Tongue (tissue), 1 donor: ENCODE measurements at regions not wholly inside any gene's neighbourhood (a gene's known extent, or its start where the extent isn't known, plus 50 kb on each side); places are given as distances from the start of the nearest gene placed in this dataset.

Source experiments
- DNase-seq: peaks from one replicate; pipeline ENCODE4 v3.0.0-alpha.2; 2015

GRCh38 chr14:100439781-100440180, 116.6 kb downstream of the SLC25A47 start:
- no peak for DNase-seq

- peak; percentile 86 for DNase-seq
Observed at GRCh38 chr14:100440207-100440631, 117.1 kb downstream of the SLC25A47 start.

GRCh38 chr14:100440758-100441203, 117.6 kb downstream of the SLC25A47 start:
- DNase-seq: no peak

GRCh38 chr14:100441271-100441947, 118.3 kb downstream of the SLC25A47 start:
- no peak for DNase-seq

GRCh38 chr14:100442036-100442435, 118.9 kb downstream of the SLC25A47 start:
- no peak for DNase-seq

GRCh38 chr14:100442498-100443490, 119.7 kb downstream of the SLC25A47 start:
- DNase-seq: peak; percentile 45

GRCh38 chr14:100443603-100444002, 120.5 kb downstream of the SLC25A47 start:
- no peak for DNase-seq

- no peak for DNase-seq
Observed at GRCh38 chr14:100445436-100446088, 122.4 kb downstream of the SLC25A47 start.

GRCh38 chr14:100446572-100446971, 123.4 kb downstream of the SLC25A47 start:
- peak; percentile 17 for DNase-seq

- no peak for DNase-seq
Observed at GRCh38 chr14:100448376-100448775, 125.2 kb downstream of the SLC25A47 start.

- no peak for DNase-seq
Observed at GRCh38 chr14:100449225-100449987, 126.3 kb downstream of the SLC25A47 start.

- DNase-seq: no peak
Observed at GRCh38 chr14:100450049-100450448, 126.9 kb downstream of the SLC25A47 start.

- DNase-seq: no peak
Observed at GRCh38 chr14:100450736-100451135, 127.6 kb downstream of the SLC25A47 start.

GRCh38 chr14:100451264-100451663, 128.1 kb downstream of the SLC25A47 start:
- DNase-seq: no peak

GRCh38 chr14:100453930-100454329, 130.8 kb downstream of the SLC25A47 start:
- DNase-seq: no peak

GRCh38 chr14:100454437-100454836, 131.3 kb downstream of the SLC25A47 start:
- no peak for DNase-seq

- DNase-seq: no peak
Observed at GRCh38 chr14:100463937-100464336, 123.3 kb downstream of the BEGAIN start.

GRCh38 chr14:100466111-100466856, 120.9 kb downstream of the BEGAIN start:
- DNase-seq: no peak

GRCh38 chr14:100467046-100467750, 120.0 kb downstream of the BEGAIN start:
- no peak for DNase-seq

GRCh38 chr14:100467939-100468338, 119.3 kb downstream of the BEGAIN start:
- no peak for DNase-seq
